ENCODE measurements at regions not wholly inside any gene's neighbourhood (a gene's known extent, or its start where the extent isn't known, plus 50 kb on each side); places are given as distances from the start of the nearest gene placed in this dataset.

GRCh38 chr10:107576746-107577145 is 412.2 kb upstream of the SORCS1 start:
- TF ChIP-seq CTCF (conservative IDR thresholded peaks at IDR 0.05; ENCODE audit: low read length) = no peak
- no peak for TF ChIP-seq EZH2phosphoT487 (IDR thresholded peaks at IDR 0.05; ENCODE audit: borderline replicate concordance, low read depth, low read length)

Data from OCI-LY7 (cell line).